Peyer's patch (tissue), 4 donors: ENCODE measurements at regions not wholly inside any gene's neighbourhood (a gene's known extent, or its start where the extent isn't known, plus 50 kb on each side); places are given as distances from the start of the nearest gene placed in this dataset.

ENCODE experiments used
- CTCF ChIP-seq, 6 experiments: fragments of 450-650 bp in 4 of 6; fragments of 200-600 bp in 2 of 6; sonication (generic) in 1 of 6; IDR thresholded peaks; one replicate each; pipeline ENCODE4 v1.5.1; 2017 to 2019; ENCODE audit warnings: antibody characterized with exemption in 6 of 6, mild to moderate bottlenecking in 3 of 6, moderate library complexity in 1 of 6
- POLR2A ChIP-seq, 2 donors: fragments of 450-650 bp; IDR thresholded peaks; one replicate each; pipeline ENCODE4 v1.5.1; 2017; ENCODE audit warnings: antibody characterized with exemption in 2 of 2, mild to moderate bottlenecking in 2 of 2, moderate library complexity in 2 of 2

GRCh38 chr16:79411805-79412204, 188.7 kb downstream of the MAF start:
- TF ChIP-seq CTCF (IDR thresholded peaks at IDR 0.05) (no peak), POLR2A (IDR thresholded peaks at IDR 0.05) (no peak)
